ENCODE measurements at regions not wholly inside any gene's neighbourhood (a gene's known extent, or its start where the extent isn't known, plus 50 kb on each side); places are given as distances from the start of the nearest gene placed in this dataset.
"Not testable (repeated sequence)": the region's sequence is repeated elsewhere in the genome, so short reads cannot be mapped to it uniquely, and the experiment has no call there.

DNA sequence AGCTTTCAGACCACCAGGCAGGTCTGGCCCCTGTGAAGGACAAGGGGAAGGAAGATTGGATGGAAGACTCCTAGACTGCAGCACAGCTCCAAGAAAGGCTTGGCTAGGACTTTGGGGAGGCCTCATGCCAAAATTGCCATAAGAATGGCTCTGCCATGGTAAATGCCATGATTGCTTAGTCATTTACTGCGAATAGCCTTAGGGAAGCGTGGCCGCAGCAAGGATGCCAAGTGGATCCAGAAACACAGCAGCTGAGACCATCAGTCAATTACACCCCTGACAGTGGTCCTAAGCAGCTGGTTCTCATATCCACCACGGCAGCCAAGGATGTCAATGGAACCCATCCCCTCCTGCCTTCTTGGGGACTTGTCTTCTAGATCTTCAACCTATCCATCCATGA lies 88.2 kb upstream of the AUTS2 start:
- DNase-seq: no peak

GRCh38 chr7:69515495-69516212 lies 82.6 kb upstream of the AUTS2 start:
- DNase-seq: no peak

DNA sequence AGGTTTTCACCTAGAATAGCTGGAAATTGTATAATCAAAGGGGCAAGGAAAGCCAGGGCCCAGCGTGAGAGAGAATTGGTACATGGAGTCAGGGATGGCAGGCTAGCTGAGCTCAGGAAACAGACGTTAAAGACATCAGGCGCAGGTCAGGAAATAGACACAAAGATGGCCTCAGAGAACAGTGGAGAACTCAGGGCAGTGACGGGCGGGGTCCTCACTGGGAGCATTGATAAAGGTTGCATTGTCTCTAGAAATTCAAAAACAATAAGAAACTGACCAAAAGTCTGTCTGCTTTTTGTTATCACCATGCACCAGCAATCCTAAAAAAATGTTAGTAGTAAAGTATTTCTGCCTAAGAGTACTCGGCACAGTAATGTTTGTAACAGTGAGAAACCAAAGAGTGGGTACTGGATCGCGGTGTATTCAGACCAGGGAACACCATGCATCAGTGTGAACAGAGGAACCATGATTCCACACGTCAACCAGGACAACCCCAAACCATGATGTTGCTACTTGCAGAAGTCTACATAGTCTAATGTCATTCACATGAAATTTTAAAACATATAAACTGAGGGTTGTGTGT lies 81.9 kb upstream of the AUTS2 start:
- no peak for DNase-seq

GRCh38 chr7:69517985-69518704 lies 80.1 kb upstream of the AUTS2 start:
- no peak for DNase-seq

GRCh38 chr7:69518705-69519077 lies 79.6 kb upstream of the AUTS2 start:
- no peak for DNase-seq

GRCh38 chr7:69526570-69526969 lies 71.7 kb upstream of the AUTS2 start:
- DNase-seq: no peak

DNA sequence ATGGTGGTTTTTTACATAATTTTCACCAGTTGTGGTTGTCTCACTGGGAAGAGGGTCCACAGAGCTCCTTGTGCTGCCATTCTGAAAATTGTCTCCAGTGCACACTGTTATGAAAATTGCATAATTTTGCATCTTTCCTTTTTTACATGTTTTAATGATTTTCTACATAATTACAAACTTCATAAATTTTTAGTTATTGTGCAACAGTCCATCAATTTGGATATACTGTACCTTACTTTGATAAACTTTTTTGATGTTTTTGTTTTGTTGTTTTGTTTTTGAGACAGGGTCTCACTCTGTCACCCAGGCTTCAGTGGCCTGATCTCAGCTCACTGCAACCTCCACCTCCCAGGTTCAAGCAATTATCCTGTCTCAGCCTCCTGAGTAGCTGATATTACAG lies 70.6 kb upstream of the AUTS2 start:
- no peak for DNase-seq

DNA sequence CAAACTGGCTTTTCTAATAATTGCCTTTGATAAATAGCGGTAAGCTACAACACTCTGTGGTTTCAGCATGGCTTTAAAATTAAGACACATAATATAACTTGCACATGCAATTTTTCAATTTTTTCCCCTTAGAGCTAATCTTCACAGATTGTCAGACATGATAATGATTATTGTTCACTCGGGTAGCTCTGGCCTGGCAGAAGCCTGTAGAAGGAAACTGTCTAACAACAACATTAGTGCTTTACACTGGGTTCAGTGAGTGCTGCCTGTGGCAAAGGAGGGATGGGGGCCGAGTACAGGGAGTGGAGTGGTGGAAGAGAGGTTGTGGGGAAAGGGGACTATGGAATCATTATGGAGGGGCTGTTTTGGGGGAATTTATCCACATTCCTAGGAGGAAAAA lies 67.2 kb upstream of the AUTS2 start:
- no peak for DNase-seq

DNA sequence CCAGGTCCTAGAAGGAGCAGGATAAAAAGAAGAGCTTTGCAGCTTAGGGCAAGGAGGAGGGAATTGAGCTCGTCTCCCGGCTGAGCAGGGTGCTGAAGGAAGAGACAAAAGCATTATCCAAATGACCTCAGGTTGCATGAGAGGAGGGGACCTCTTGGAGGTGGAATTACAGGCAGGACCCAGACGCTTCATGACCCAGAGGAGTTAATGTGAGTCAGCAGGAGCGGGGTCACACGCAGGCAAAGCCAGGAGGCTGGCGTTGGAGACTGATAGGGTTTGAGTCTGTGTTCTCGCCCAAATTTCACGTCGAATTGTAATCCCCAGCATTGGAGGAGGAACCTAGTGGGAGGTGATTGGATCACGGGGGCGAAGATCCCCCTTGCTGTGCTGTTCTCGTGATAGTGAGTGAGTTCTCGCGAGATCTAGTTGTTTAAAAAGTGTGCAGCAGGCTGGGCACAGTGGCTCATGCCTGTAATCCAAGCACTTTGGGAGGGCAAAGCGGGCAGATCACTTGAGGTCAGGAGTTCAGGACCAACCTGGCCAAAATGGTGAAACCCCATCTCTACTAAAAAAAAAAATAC lies 63.7 kb upstream of the AUTS2 start:
- no peak for DNase-seq

DNA sequence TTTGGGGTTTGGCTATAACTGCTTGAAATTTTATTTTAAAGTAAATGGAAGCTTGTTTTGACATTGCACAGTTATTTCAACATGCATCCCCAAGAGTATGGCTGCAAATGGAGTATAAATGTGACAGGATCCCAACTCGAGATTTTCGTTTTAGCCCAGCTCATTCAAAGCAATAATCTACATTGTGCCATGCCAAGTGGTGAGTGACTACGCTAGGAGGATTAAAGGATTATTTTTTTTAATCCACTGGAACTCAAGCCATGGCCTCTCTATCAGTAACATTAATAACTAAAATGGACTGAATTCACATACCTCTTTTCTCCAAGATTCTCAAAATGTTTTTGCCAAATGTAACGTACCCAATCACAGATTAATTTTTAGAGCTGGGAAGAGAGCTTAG lies 60.6 kb upstream of the AUTS2 start:
- no peak for DNase-seq

- DNase-seq: no peak
Observed at GRCh38 chr7:69539531-69539930, 58.7 kb upstream of the AUTS2 start.

DNA sequence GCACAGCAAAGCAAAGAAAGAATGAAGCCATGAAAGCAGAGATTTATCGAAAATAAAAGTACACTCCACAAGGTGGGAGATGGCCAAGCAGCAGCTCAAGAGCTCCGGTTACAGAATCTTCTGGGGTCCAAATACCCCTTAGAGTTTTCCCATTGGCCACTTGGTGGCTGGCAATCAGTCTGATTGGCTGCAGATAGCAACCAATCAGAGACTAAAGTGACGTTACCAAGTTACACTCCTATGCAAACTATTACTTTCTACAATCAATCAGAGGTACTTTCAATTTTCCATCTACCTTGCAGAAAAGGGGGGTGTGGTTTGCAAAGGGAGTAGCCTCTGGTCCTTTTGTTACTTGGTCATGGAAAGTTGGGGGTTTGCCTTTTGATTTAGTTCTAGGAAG lies 58.0 kb upstream of the AUTS2 start:
- no peak for DNase-seq

GRCh38 chr7:69541779-69542432 lies 56.4 kb upstream of the AUTS2 start:
- DNase-seq: not testable (repeated sequence)

- no peak for DNase-seq
Observed at GRCh38 chr7:69545175-69545574, 53.1 kb upstream of the AUTS2 start.

Data from effector CD4-positive, alpha-beta T cell (primary cell).